H1 (cell line): ENCODE measurements at regions not wholly inside any gene's neighbourhood (a gene's known extent, or its start where the extent isn't known, plus 50 kb on each side); places are given as distances from the start of the nearest gene placed in this dataset.

Experiments
- CHD2 ChIP-seq: IDR thresholded peaks from 2 replicates; pipeline ENCODE4 v1.6.1; 2012; ENCODE audit warnings: low read length, improper control_type of control experiment
- EGR1 ChIP-seq: IDR thresholded peaks from 2 replicates; pipeline ENCODE4 v1.6.1; 2011; ENCODE audit warnings: low read depth, low read length, borderline replicate concordance
- EZH2 ChIP-seq: fragments of 200-600 bp; sonication (generic); IDR thresholded peaks from 2 replicates; pipeline ENCODE4 v1.7.1; 2012; ENCODE audit warnings: low read depth, mild to moderate bottlenecking, moderate library complexity, low read length, inconsistent platforms; ENCODE audit not compliant: severe bottlenecking
- PHF8 ChIP-seq: fragments of 200-600 bp; sonication (generic); conservative IDR thresholded peaks from 2 replicates; pipeline ENCODE4 v1.7.1; 2012; ENCODE audit warnings: low read depth, mild to moderate bottlenecking, inconsistent platforms, low read length, moderate library complexity
- POLR2A ChIP-seq, 2 experiments: IDR thresholded peaks; 1 replicate in 1 of 2; 2 replicates in 1 of 2; pipeline ENCODE4 v1.6.1; 2011; ENCODE audit warnings: low read depth in 2 of 2, low read length in 2 of 2, mild to moderate bottlenecking in 2 of 2; ENCODE audit errors: control extremely low read depth in 1 of 2
- POLR2AphosphoS5 ChIP-seq: IDR thresholded peaks from 2 replicates; pipeline ENCODE4 v1.6.1; 2011; ENCODE audit warnings: low read depth, low read length
- RAD21 ChIP-seq, 2 experiments: IDR thresholded peaks in 1 of 2; conservative IDR thresholded peaks in 1 of 2; 2 replicates each; pipeline ENCODE4 v1.6.1; 2011; ENCODE audit warnings: low read depth in 2 of 2, low read length in 2 of 2, improper control_type of control experiment in 1 of 2, inconsistent platforms in 1 of 2, mild to moderate bottlenecking in 1 of 2, moderate library complexity in 1 of 2
- SIN3A ChIP-seq, 2 experiments: IDR thresholded peaks in 1 of 2; conservative IDR thresholded peaks in 1 of 2; 2 replicates each; pipeline ENCODE4 v1.6.1; 2011 to 2012; ENCODE audit warnings: low read length in 2 of 2, improper control_type of control experiment in 1 of 2, low read depth in 1 of 2, mild to moderate bottlenecking in 1 of 2
- TEAD4 ChIP-seq: IDR thresholded peaks from 2 replicates; pipeline ENCODE4 v1.6.1; 2012; ENCODE audit warnings: low read depth, low read length, inconsistent platforms, mixed read lengths
- TF ChIP-seq, protein P1 (sequence below), 3 experiments: IDR thresholded peaks; 1 replicate in 2 of 3; 2 replicates in 1 of 3; pipeline versions ENCODE4 v1.5.1 to v1.6.1; 2011; ENCODE audit warnings: low read length in 3 of 3, mild to moderate bottlenecking in 3 of 3, inconsistent platforms in 2 of 3, low read depth in 1 of 3, moderate library complexity in 1 of 3; ENCODE audit not compliant: insufficient read depth in 1 of 3; ENCODE audit errors: control extremely low read depth in 1 of 3
- TF ChIP-seq, protein P2 (sequence below): IDR thresholded peaks from 2 replicates; pipeline ENCODE4 v1.6.1; 2012; ENCODE audit warnings: inconsistent platforms
- TF ChIP-seq, protein P3 (sequence below): IDR thresholded peaks from 2 replicates; pipeline ENCODE4 v1.6.1; 2012; ENCODE audit warnings: inconsistent platforms

DNA sequence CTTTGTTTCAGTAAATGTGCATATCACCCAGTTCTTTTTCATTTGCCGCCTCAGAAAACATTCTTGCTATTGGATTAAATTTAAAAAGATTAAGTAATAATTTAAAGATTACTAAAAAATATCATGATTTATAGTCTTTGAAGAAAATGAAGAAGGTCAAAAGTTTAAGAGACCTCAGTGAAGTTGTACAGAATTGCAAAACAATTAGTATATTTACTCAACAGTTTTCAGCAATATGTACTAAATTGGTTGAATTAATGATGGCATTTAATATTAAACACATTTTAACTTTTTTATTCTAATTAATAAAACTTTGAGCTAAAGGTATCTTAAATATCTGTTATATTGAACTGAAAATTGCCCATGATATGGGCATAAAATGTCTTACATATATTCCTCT, 49.9 kb upstream of the KLF6 start:
- TF ChIP-seq RAD21 (IDR thresholded peaks at IDR 0.05 in 1 of 2, conservative IDR thresholded peaks at IDR 0.05 in 1 of 2; ENCODE audit: low read depth in 2 of 2, low read length in 2 of 2) (no peak), PHF8 (no peak), EZH2 (no peak), POLR2AphosphoS5 (no peak), POLR2A (IDR thresholded peaks at IDR 0.05; ENCODE audit: control extremely low read depth in 1 of 2, low read depth in 2 of 2, low read length in 2 of 2) (no peak), EGR1 (no peak), CHD2 (no peak), TEAD4 (no peak), SIN3A (conservative IDR thresholded peaks at IDR 0.05 in 1 of 2, IDR thresholded peaks at IDR 0.05 in 1 of 2; ENCODE audit: low read depth in 1 of 2, low read length in 2 of 2) (no peak)
- TF ChIP-seq, protein P1, sequence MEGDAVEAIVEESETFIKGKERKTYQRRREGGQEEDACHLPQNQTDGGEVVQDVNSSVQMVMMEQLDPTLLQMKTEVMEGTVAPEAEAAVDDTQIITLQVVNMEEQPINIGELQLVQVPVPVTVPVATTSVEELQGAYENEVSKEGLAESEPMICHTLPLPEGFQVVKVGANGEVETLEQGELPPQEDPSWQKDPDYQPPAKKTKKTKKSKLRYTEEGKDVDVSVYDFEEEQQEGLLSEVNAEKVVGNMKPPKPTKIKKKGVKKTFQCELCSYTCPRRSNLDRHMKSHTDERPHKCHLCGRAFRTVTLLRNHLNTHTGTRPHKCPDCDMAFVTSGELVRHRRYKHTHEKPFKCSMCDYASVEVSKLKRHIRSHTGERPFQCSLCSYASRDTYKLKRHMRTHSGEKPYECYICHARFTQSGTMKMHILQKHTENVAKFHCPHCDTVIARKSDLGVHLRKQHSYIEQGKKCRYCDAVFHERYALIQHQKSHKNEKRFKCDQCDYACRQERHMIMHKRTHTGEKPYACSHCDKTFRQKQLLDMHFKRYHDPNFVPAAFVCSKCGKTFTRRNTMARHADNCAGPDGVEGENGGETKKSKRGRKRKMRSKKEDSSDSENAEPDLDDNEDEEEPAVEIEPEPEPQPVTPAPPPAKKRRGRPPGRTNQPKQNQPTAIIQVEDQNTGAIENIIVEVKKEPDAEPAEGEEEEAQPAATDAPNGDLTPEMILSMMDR (IDR thresholded peaks at IDR 0.05; ENCODE audit: control extremely low read depth in 1 of 3, insufficient read depth in 1 of 3, low read depth in 1 of 3, low read length in 3 of 3) = no peak
- TF ChIP-seq, protein P2, sequence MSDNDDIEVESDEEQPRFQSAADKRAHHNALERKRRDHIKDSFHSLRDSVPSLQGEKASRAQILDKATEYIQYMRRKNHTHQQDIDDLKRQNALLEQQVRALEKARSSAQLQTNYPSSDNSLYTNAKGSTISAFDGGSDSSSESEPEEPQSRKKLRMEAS = no peak
- TF ChIP-seq, protein P3, sequence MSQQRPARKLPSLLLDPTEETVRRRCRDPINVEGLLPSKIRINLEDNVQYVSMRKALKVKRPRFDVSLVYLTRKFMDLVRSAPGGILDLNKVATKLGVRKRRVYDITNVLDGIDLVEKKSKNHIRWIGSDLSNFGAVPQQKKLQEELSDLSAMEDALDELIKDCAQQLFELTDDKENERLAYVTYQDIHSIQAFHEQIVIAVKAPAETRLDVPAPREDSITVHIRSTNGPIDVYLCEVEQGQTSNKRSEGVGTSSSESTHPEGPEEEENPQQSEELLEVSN = no peak
